Osteoblast (primary cell): ENCODE measurements at regions not wholly inside any gene's neighbourhood (a gene's known extent, or its start where the extent isn't known, plus 50 kb on each side); places are given as distances from the start of the nearest gene placed in this dataset.
A peak's percentile ranks its signal among the peaks of the same experiment; 100 is the strongest.

ENCODE experiments used
- DNase-seq: peaks from one replicate; pipeline ENCODE4 v3.0.0; 2011; ENCODE audit warnings: low spot score, mixed read lengths; ENCODE audit not compliant: insufficient read length; ENCODE audit errors: missing footprints
- H2AFZ ChIP-seq: 2 replicates; pipeline ENCODE4 v1.6.0; 2011; ENCODE audit warnings: mild to moderate bottlenecking, low read length
- H3K27ac ChIP-seq: 2 replicates; pipeline ENCODE4 v1.5.1; 2011; ENCODE audit warnings: mild to moderate bottlenecking, low read depth, low read length, moderate library complexity
- H3K27me3 ChIP-seq: 2 replicates; pipeline ENCODE4 v1.6.0; 2012; ENCODE audit warnings: mild to moderate bottlenecking, control low read depth, inconsistent platforms, low read length, moderate library complexity; ENCODE audit not compliant: insufficient read depth
- H3K36me3 ChIP-seq: 2 replicates; pipeline ENCODE4 v1.5.1; 2011; ENCODE audit warnings: mild to moderate bottlenecking, low read length, control low read depth, moderate library complexity; ENCODE audit not compliant: insufficient read depth
- H3K4me1 ChIP-seq: 2 replicates; pipeline ENCODE4 v1.5.1; 2011; ENCODE audit warnings: mild to moderate bottlenecking, low read length, control low read depth, moderate library complexity; ENCODE audit not compliant: insufficient read depth
- H3K4me2 ChIP-seq: 2 replicates; pipeline ENCODE4 v1.6.0; 2011; ENCODE audit warnings: mild to moderate bottlenecking, low read length; ENCODE audit not compliant: insufficient read depth
- H3K4me3 ChIP-seq: fragments of 200-600 bp; sonication (generic); 3 replicates; pipeline ENCODE4 v1.5.1; 2012; ENCODE audit warnings: mild to moderate bottlenecking, low read length, inconsistent platforms; ENCODE audit not compliant: insufficient read depth
- H3K79me2 ChIP-seq: 2 replicates; pipeline ENCODE4 v1.6.0; 2012; ENCODE audit warnings: mild to moderate bottlenecking, low read length, control low read depth, inconsistent platforms; ENCODE audit not compliant: insufficient read depth
- H3K9me3 ChIP-seq: 2 replicates; pipeline ENCODE4 v1.5.1; 2011; ENCODE audit warnings: low read depth, low read length, control low read depth
- H4K20me1 ChIP-seq: 2 replicates; pipeline ENCODE4 v1.6.0; 2012; ENCODE audit warnings: mild to moderate bottlenecking, low read length, control low read depth; ENCODE audit not compliant: insufficient read depth
- CTCF ChIP-seq: IDR thresholded peaks from 2 replicates; pipeline ENCODE4 v1.5.1; 2011; ENCODE audit warnings: mild to moderate bottlenecking, low read depth, low read length, moderate library complexity; ENCODE audit errors: extremely low read depth

- no peak overlapping the region for H3K4me3 ChIP-seq
- H4K20me1 ChIP-seq, result no peaks in the 10 kb centered on the region
- no peaks in the 10 kb centered on the region for H3K27me3 ChIP-seq
- no peaks in the 10 kb centered on the region for H3K79me2 ChIP-seq
- no peaks in the 10 kb centered on the region for H3K9me3 ChIP-seq
- H3K4me1 ChIP-seq, result no peaks in the 10 kb centered on the region
- TF ChIP-seq CTCF, result no peak
- no peaks in the 10 kb centered on the region for H3K36me3 ChIP-seq
- H3K4me2 ChIP-seq, result no peak overlapping the region
- H2AFZ ChIP-seq, result no peak overlapping the region
- H3K27ac ChIP-seq, result no peak overlapping the region
- no peak for DNase-seq
Measured at GRCh38 chr13:73254827-73255226, 196.0 kb downstream of the KLF5 start.

- Histone ChIP-seq H2AFZ (no peak overlapping the region), H3K4me2 (no peak overlapping the region), H3K27me3 (no peaks in the 10 kb centered on the region), H3K4me1 (no peaks in the 10 kb centered on the region), H3K36me3 (no peaks in the 10 kb centered on the region), H3K79me2 (no peaks in the 10 kb centered on the region), H3K9me3 (no peaks in the 10 kb centered on the region), H3K4me3 (no peak overlapping the region), H3K27ac (no peak overlapping the region), H4K20me1 (no peaks in the 10 kb centered on the region)
- TF ChIP-seq CTCF, result no peak
- DNase-seq, result no peak
Measured at GRCh38 chr13:73251626-73252265, 192.9 kb downstream of the KLF5 start.

- no peaks in the 10 kb centered on the region for H3K27me3 ChIP-seq
- no peak for DNase-seq
- no peak overlapping the region for H3K4me2 ChIP-seq
- no peak overlapping the region for H2AFZ ChIP-seq
- H3K36me3 ChIP-seq, result no peaks in the 10 kb centered on the region
- no peaks in the 10 kb centered on the region for H3K4me1 ChIP-seq
- H3K79me2 ChIP-seq, result no peaks in the 10 kb centered on the region
- H3K9me3 ChIP-seq, result no peaks in the 10 kb centered on the region
- no peak overlapping the region for H3K4me3 ChIP-seq
- H4K20me1 ChIP-seq, result no peaks in the 10 kb centered on the region
- no peak overlapping the region for H3K27ac ChIP-seq
- TF ChIP-seq CTCF, result no peak
Measured at GRCh38 chr13:73250061-73250460, 191.3 kb downstream of the KLF5 start.

- DNase-seq, result peak; percentile 78
- H3K9me3 ChIP-seq, result no peaks in the 10 kb centered on the region
- no peak overlapping the region for H3K4me3 ChIP-seq
- H2AFZ ChIP-seq, result no peak overlapping the region
- no peaks in the 10 kb centered on the region for H3K36me3 ChIP-seq
- H4K20me1 ChIP-seq, result no peaks in the 10 kb centered on the region
- no peak overlapping the region for H3K27ac ChIP-seq
- no peak overlapping the region for H3K4me2 ChIP-seq
- no peaks in the 10 kb centered on the region for H3K27me3 ChIP-seq
- H3K79me2 ChIP-seq, result no peaks in the 10 kb centered on the region
- H3K4me1 ChIP-seq, result no peaks in the 10 kb centered on the region
- TF ChIP-seq CTCF, result no peak
Measured at GRCh38 chr13:73248711-73249580, 190.1 kb downstream of the KLF5 start.
